Large intestine (tissue), 3 donors: ENCODE measurements at regions not wholly inside any gene's neighbourhood (a gene's known extent, or its start where the extent isn't known, plus 50 kb on each side); places are given as distances from the start of the nearest gene placed in this dataset.

Source experiments
- DNase-seq, 2 donors: peaks; one replicate each; pipeline versions ENCODE4 v3.0.0 to v3.0.0-alpha.2; 2013
- H3K27ac ChIP-seq: one replicate; pipeline ENCODE4 v1.5.1; 2013; ENCODE audit warnings: low read length
- H3K27me3 ChIP-seq: 2 replicates; pipeline ENCODE4 v1.6.1; 2013; ENCODE audit warnings: low read length; ENCODE audit not compliant: control insufficient read depth, insufficient read depth
- H3K36me3 ChIP-seq: 2 replicates; pipeline ENCODE4 v1.6.1; 2013; ENCODE audit warnings: low read length; ENCODE audit not compliant: control insufficient read depth, insufficient read depth
- H3K4me1 ChIP-seq: one replicate; pipeline ENCODE4 v1.6.1; 2013; ENCODE audit warnings: low read length; ENCODE audit not compliant: control insufficient read depth, insufficient read depth
- H3K4me3 ChIP-seq: one replicate; pipeline ENCODE4 v1.5.1; 2013; ENCODE audit warnings: low read length
- H3K9me3 ChIP-seq: one replicate; pipeline ENCODE4 v1.6.1; 2013; ENCODE audit warnings: mild to moderate bottlenecking, low read depth, low read length, moderate library complexity; ENCODE audit not compliant: control insufficient read depth
- WGBS: methylation state at CpG from one replicate; pipeline ENCODE4 v1.1.5; 2013; ENCODE audit warnings: low lambda C conversion rate; ENCODE audit not compliant: insufficient coverage; 5-methylcytosine and 5-hydroxymethylcytosine counted together

DNA sequence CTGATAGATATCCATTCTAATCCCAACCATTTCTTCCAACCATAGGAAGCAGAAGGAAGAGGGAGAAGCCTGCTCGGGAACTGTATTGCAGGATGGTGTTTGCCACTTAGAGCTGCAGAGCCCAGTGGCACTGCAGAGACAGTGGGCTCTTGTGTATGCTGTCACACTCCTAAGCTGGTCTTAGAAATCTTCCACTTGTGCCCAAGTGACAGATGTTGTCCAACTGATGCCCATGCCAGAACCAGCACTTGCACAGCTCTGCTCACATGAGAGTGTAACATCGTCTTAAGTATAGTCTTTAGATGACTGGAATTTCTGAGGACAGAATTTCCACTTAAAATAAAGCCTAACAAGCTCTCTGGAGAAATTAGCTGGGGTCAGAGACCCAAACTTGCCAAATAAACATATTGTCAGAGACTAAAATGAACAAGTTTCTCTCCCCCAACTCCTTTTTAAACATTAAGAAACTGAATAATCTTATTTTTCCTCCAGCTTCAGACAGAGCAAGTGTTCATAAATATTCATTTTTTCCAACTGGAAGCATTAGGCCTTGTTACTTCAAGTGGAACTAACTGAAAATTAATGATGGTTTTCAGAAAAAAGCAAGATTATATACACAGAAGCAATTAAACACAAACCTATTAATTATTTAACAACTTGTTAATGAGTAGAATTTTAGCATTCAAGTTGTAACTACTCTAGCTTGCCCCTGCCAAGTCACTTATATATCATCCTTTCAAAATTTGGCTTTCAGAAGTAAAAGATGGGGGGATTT is 577.3 kb downstream of the AJAP1 start:
- no peak overlapping the region for H3K4me3 ChIP-seq
- WGBS = no CpG with 5 or more reads among the region's 2 CpGs
- H3K4me1 ChIP-seq = no peaks in the 10 kb centered on the region
- no peaks in the 10 kb centered on the region for H3K9me3 ChIP-seq
- no peaks in the 10 kb centered on the region for H3K36me3 ChIP-seq
- H3K27me3 ChIP-seq = no peaks in the 10 kb centered on the region
- DNase-seq = no peak
- no peak overlapping the region for H3K27ac ChIP-seq

DNA sequence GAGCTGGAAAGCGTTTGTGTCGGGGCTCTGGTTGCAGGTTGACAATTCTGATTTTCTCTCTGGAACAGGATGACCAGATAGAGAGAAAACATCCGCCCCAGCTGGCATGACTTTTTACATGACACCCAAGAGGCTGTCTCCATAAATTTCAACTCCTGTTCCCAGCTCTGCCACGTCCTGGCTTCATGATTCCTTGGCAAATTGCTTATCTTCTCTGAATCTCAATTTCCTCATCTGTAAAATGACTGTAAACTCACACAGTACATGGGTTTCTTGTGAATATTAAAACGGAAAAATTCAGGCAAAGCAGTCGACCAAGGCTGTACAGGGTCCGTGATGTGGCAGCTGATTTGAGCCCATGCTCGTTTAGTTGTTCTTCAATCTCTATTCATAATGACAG is 572.7 kb downstream of the AJAP1 start:
- Histone ChIP-seq H3K27ac (no peak overlapping the region), H3K9me3 (no peaks in the 10 kb centered on the region), H3K27me3 (no peaks in the 10 kb centered on the region), H3K36me3 (no peaks in the 10 kb centered on the region), H3K4me1 (no peaks in the 10 kb centered on the region), H3K4me3 (no peak overlapping the region)
- no peak for DNase-seq
- 82% methylated on average over 4 of the region's 8 CpGs for WGBS

DNA sequence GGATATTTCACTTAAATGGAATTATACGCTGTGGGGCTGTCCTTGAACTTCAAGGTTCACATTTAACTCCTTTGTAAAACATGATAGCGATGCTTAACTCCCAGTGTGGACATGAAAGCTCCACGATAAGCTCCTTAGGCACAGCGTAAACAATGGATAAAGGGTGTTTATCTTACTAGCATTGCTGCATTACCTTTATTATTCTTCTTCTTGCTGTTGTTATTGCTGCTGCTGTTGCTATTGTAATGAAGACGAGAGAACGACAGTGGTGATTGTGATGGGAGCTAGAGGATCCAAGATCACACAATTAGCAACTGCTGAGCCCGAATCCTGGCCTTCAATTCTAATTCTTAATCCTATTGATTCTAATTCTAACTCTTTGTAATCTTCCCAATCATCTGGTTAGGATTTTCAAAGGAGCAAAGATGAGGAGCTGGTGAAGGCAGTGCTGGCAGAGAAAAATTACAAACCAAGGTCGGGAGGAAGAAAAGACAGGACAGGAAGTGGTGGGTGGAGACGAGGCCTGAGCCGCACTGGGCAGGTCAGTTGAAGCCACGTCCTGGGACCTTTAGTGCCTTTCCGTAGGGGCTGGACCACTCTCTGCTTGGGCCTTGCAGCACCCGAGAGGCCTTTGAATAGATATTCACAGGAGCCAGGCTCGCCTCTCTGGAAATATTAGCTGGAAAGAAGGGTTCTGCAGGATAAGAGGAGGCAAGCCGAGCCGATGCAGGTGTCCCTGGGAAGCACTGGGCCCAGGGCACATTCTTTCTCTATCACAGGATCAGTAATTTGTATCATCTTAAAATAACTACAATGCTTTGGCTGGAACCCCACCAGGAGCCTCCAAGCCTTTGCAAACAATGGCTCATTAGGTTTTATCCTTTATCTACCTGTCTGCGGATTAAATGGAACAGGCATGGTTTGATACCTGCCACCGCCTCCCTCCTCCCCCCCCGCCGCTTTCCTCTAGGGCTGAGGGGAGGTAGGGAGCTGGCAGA is 571.6 kb downstream of the AJAP1 start:
- 10% methylated on average over 4 of the region's 20 CpGs for WGBS
- Histone ChIP-seq H3K4me3 (no peak overlapping the region), H3K4me1 (no peaks in the 10 kb centered on the region), H3K27me3 (no peaks in the 10 kb centered on the region), H3K27ac (no peak overlapping the region), H3K9me3 (no peaks in the 10 kb centered on the region), H3K36me3 (no peaks in the 10 kb centered on the region)
- no peak for DNase-seq

DNA sequence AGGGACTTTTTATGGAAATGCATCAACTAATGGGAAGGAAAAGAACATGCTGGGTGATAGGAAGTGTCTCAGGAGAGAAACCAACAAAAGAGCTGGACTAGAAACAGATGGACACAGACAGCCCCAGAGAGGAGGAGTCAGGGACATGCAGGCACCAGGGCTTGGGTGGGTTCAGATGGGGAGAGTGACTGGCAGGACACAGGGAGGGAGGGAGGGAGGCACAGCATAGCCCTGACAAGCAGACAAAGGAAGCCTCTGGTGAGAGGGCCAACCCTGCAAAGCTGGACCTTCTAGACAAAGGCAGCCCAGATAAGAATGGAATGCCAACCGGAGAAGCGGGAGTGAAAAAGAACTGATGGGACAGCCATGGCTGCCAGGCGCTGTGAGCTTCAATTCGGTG is 568.8 kb downstream of the AJAP1 start:
- DNase-seq = no peak
- 86% methylated on average over 2 of the region's 4 CpGs for WGBS
- H3K27me3 ChIP-seq = no peaks in the 10 kb centered on the region

DNA sequence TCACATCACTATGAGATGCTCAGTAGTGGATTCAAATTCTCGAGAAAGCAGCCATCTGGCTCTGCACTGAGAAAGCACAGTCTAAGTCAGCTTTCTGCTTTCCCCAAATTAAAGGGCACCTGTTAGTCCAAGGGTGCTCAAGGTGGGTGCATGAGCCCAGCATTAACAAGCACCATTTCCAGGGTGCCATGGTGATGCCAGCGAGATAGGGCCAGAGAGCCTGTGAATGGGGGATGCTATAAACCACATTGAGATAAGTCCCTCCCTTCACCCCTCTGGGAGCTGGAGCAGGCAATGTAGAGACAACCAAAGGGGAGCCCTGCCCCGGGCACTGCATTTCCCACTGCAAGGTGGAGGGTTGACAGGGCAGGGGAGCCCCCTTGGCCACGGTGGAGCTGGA is 568.2 kb downstream of the AJAP1 start:
- Histone ChIP-seq H3K27me3 (no peaks in the 10 kb centered on the region), H3K4me1 (no peaks in the 10 kb centered on the region), H3K27ac (no peak overlapping the region), H3K4me3 (no peak overlapping the region), H3K36me3 (no peaks in the 10 kb centered on the region), H3K9me3 (no peaks in the 10 kb centered on the region)
- no peak for DNase-seq
- no CpG with 5 or more reads among the region's 4 CpGs for whole genome bisulfite sequencing

More for the DNA sequence above, 568.8 kb downstream of the AJAP1 start:
- Histone ChIP-seq H3K36me3 (no peaks in the 10 kb centered on the region), H3K4me1 (no peaks in the 10 kb centered on the region), H3K9me3 (no peaks in the 10 kb centered on the region), H3K4me3 (no peak overlapping the region), H3K27ac (no peak overlapping the region)

DNA sequence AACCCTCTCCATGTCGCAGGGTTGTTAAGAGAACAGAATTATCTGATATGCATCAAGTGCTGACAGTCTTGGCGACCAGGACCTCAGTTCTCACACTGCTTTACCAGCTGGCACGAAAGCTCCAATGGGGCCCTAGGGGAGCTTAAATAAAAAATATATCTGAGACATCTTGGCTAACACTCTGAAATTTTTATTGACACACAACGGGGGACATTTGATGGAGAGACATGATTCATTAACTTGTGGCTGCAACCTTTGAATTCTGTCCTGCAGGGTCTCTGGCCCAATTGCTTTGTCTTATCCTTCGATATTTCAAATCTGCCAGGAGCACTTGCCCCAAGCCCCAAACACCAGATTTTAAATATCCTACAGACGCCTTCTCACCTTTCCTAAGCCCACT is 567.0 kb downstream of the AJAP1 start:
- Histone ChIP-seq H3K36me3 (no peaks in the 10 kb centered on the region), H3K4me1 (no peaks in the 10 kb centered on the region), H3K9me3 (no peaks in the 10 kb centered on the region), H3K4me3 (no peak overlapping the region), H3K27me3 (no peaks in the 10 kb centered on the region), H3K27ac (no peak overlapping the region)
- no CpG with 5 or more reads among the region's 6 CpGs for WGBS
- DNase-seq = no peak

DNA sequence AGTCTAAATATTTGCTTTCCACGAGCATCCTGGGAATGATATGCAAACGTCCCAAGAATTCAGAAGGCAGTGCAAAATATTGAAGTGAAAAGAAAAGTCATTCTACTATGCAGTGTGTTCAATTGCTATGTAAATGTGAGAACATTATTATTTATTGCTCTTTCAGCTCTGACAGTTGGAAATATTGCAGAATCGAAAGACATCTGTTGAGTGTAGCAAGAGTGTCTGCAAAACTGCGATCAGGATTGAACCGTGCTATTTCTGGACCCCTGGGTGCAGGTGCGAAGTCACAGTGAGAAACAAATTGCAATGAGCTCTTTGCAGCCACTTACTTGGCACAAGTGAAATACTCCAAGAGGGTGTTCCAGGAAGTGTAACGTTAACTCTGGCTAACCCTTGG is 566.4 kb downstream of the AJAP1 start:
- H3K36me3 ChIP-seq = no peaks in the 10 kb centered on the region
- no peaks in the 10 kb centered on the region for H3K9me3 ChIP-seq
- H3K27me3 ChIP-seq = no peaks in the 10 kb centered on the region
- no CpG with 5 or more reads among the region's 7 CpGs for WGBS
- DNase-seq = no peak
- H3K4me3 ChIP-seq = no peak overlapping the region
- H3K4me1 ChIP-seq = no peaks in the 10 kb centered on the region
- H3K27ac ChIP-seq = no peak overlapping the region

DNA sequence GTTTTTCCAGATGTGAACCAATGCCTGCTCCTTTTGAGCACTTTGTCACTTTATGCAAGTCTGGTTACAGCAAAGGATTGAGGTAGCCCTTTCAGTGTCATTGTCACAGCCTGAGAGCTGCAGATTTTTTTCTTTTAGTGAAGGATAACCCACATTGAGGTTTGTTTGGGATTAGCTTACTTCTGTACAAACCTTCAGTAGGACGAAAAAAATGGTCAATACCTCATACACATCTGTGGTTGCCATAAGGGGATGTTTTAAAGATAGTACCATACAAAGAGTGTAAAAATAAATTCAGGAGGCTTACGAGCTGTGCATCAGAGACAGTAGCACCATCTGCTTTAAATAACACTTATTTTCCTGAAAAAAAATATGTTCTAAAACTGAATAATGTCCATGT is 566.0 kb downstream of the AJAP1 start:
- no peak overlapping the region for H3K27ac ChIP-seq
- no peaks in the 10 kb centered on the region for H3K9me3 ChIP-seq
- H3K4me1 ChIP-seq = no peaks in the 10 kb centered on the region
- no CpG with 5 or more reads among the region's 2 CpGs for WGBS
- no peak for DNase-seq
- no peak overlapping the region for H3K4me3 ChIP-seq
- no peaks in the 10 kb centered on the region for H3K27me3 ChIP-seq
- no peaks in the 10 kb centered on the region for H3K36me3 ChIP-seq

GRCh38 chr1:5200006-5200405 is 545.6 kb downstream of the AJAP1 start:
- Histone ChIP-seq H3K27me3 (no peaks in the 10 kb centered on the region), H3K4me3 (no peak overlapping the region), H3K36me3 (no peaks in the 10 kb centered on the region), H3K4me1 (no peaks in the 10 kb centered on the region), H3K27ac (no peak overlapping the region), H3K9me3 (no peaks in the 10 kb centered on the region)
- DNase-seq = no peak
- WGBS = 100% methylated on average over 1 of the region's 3 CpGs

DNA sequence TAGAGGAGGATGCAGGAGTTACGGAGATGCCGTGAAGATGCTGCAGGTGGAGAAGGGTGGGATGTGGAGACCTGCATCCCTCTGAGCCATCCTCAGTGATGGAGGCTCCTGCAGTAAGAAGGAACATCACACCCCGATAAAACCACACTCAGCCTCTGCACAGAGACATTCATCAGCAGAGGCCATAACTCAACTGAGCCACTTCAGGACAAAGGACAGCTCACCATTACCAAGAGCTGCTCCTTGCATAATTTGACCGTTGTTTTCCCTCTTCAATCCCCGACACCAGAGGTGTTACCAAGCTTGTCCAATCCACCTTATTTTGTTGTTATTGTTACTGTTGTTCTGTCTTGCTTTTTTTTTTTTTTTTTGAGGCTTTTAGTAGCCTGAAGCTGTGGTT is 543.9 kb downstream of the AJAP1 start:
- H3K4me1 ChIP-seq = no peaks in the 10 kb centered on the region
- H3K27ac ChIP-seq = no peak overlapping the region
- no peak overlapping the region for H3K4me3 ChIP-seq
- 6% methylated on average over 2 of the region's 5 CpGs for WGBS
- DNase-seq = no peak
- no peaks in the 10 kb centered on the region for H3K27me3 ChIP-seq
- no peaks in the 10 kb centered on the region for H3K36me3 ChIP-seq
- H3K9me3 ChIP-seq = no peaks in the 10 kb centered on the region
